ENCODE measurements at regions not wholly inside any gene's neighbourhood (a gene's known extent, or its start where the extent isn't known, plus 50 kb on each side); places are given as distances from the start of the nearest gene placed in this dataset.

- DNase-seq (ENCODE audit: low spot score): no peak
Observed at GRCh38 chr5:67414712-67415111, 218.1 kb upstream of the CD180 start.

GRCh38 chr5:67413721-67414120, 217.1 kb upstream of the CD180 start:
- no peak for DNase-seq (ENCODE audit: low spot score)

- no peak for DNase-seq (ENCODE audit: low spot score)
Observed at GRCh38 chr5:67409126-67409777, 212.7 kb upstream of the CD180 start.

GRCh38 chr5:67407979-67408378, 211.4 kb upstream of the CD180 start:
- no peak for DNase-seq (ENCODE audit: low spot score)

GRCh38 chr5:67405755-67406154, 209.2 kb upstream of the CD180 start:
- no peak for DNase-seq (ENCODE audit: low spot score)

GRCh38 chr5:67405101-67405364, 208.4 kb upstream of the CD180 start:
- no peak for DNase-seq (ENCODE audit: low spot score)

- DNase-seq (ENCODE audit: low spot score): peak; percentile 60
Observed at GRCh38 chr5:67404256-67405100, 207.9 kb upstream of the CD180 start.

- DNase-seq (ENCODE audit: low spot score): no peak
Observed at GRCh38 chr5:67402526-67402925, 205.9 kb upstream of the CD180 start.

- DNase-seq (ENCODE audit: low spot score): no peak
Observed at GRCh38 chr5:67401172-67401571, 204.6 kb upstream of the CD180 start.

GRCh38 chr5:67400752-67401151, 204.2 kb upstream of the CD180 start:
- no peak for DNase-seq (ENCODE audit: low spot score)

GRCh38 chr5:67395790-67396418, 199.3 kb upstream of the CD180 start:
- DNase-seq (ENCODE audit: low spot score): no peak

GRCh38 chr5:67393211-67393610, 196.6 kb upstream of the CD180 start:
- no peak for DNase-seq (ENCODE audit: low spot score)

GRCh38 chr5:67390935-67391334, 194.3 kb upstream of the CD180 start:
- no peak for DNase-seq (ENCODE audit: low spot score)

- DNase-seq (ENCODE audit: low spot score): no peak
Observed at GRCh38 chr5:67383451-67383850, 186.9 kb upstream of the CD180 start.

- no peak for DNase-seq (ENCODE audit: low spot score)
Observed at GRCh38 chr5:67381236-67381880, 184.8 kb upstream of the CD180 start.

- no peak for DNase-seq (ENCODE audit: low spot score)
Observed at GRCh38 chr5:67380431-67380830, 183.8 kb upstream of the CD180 start.

- DNase-seq (ENCODE audit: low spot score): no peak
Observed at GRCh38 chr5:67379753-67380152, 183.2 kb upstream of the CD180 start.

- DNase-seq (ENCODE audit: low spot score): no peak
Observed at GRCh38 chr5:67378256-67378655, 181.7 kb upstream of the CD180 start.

GRCh38 chr5:67377631-67378030, 181.0 kb upstream of the CD180 start:
- no peak for DNase-seq (ENCODE audit: low spot score)

- no peak for DNase-seq (ENCODE audit: low spot score)
Observed at GRCh38 chr5:67375606-67376005, 179.0 kb upstream of the CD180 start.

GRCh38 chr5:67374378-67374777, 177.8 kb upstream of the CD180 start:
- DNase-seq (ENCODE audit: low spot score): no peak

GRCh38 chr5:67373518-67373917, 176.9 kb upstream of the CD180 start:
- DNase-seq (ENCODE audit: low spot score): no peak

GRCh38 chr5:67372887-67373286, 176.3 kb upstream of the CD180 start:
- DNase-seq (ENCODE audit: low spot score): no peak

Data from kidney tubule cell (primary cell).